ENCODE measurements at regions not wholly inside any gene's neighbourhood (a gene's known extent, or its start where the extent isn't known, plus 50 kb on each side); places are given as distances from the start of the nearest gene placed in this dataset.
A peak's percentile ranks its signal among the peaks of the same experiment; 100 is the strongest.

GRCh38 chr6:121934451-121934850 lies 465.0 kb upstream of the HSF2 start:
- Histone ChIP-seq H3K4me1 (ENCODE audit: insufficient read depth) (peaks cover 25% of the 10 kb centered on the region), H3K9me3 (ENCODE audit: low read depth) (no peaks in the 10 kb centered on the region), H3K4me3 (no peak overlapping the region), H3K9me2 (ENCODE audit: insufficient read depth) (no peaks in the 10 kb centered on the region), H3K36me3 (ENCODE audit: low read depth) (0 out of 2 replicates have a peak, but pooled peaks cover 4% of the 10 kb centered on the region), H4K20me1 (ENCODE audit: insufficient read depth) (no peaks in the 10 kb centered on the region), H3K4me2 (ENCODE audit: unreplicated experiment) (no peak overlapping the region), H3K79me2 (ENCODE audit: insufficient read depth) (no peaks in the 10 kb centered on the region), H3K27ac (no peak overlapping the region), H3K27me3 (replicated peaks; ENCODE audit: insufficient read depth) (no peaks in the 10 kb centered on the region), H3F3A (ENCODE audit: insufficient read depth) (peaks cover 15% of the 10 kb centered on the region), H2AFZ (no peak overlapping the region), H3K9ac (no peak overlapping the region)
- TF ChIP-seq EZH2phosphoT487 (IDR thresholded peaks at IDR 0.05; ENCODE audit: insufficient read depth, low read depth) (no peak), EZH2 (IDR thresholded peaks at IDR 0.05; ENCODE audit: insufficient read depth, poor library complexity, severe bottlenecking) (no peak)
- WGBS, 2 experiments (ENCODE audit: low coverage in 1 of 2, low lambda C conversion rate in 2 of 2, missing lambda C conversion rate in 2 of 2), result 54 to 64% methylated on average over 2 of the region's 2 CpGs
- DNase-seq, result no peak
- in situ Hi-C loops (cut with MboI), result no loop called here

GRCh38 chr6:121940728-121941127 lies 458.7 kb upstream of the HSF2 start:
- Histone ChIP-seq H2AFZ (no peak overlapping the region), H4K20me1 (ENCODE audit: insufficient read depth) (no peaks in the 10 kb centered on the region)
- no peak for DNase-seq

GRCh38 chr6:121944354-121944753 lies 455.1 kb upstream of the HSF2 start:
- 0 to 2% methylated on average over 1 of the region's 1 CpG for WGBS, 2 experiments (ENCODE audit: low coverage in 1 of 2, low lambda C conversion rate in 2 of 2, missing lambda C conversion rate in 2 of 2)
- Histone ChIP-seq H3K36me3 (ENCODE audit: low read depth) (no peaks in the 10 kb centered on the region), H3K27me3 (replicated peaks; ENCODE audit: insufficient read depth) (no peaks in the 10 kb centered on the region), H2AFZ (no peak overlapping the region), H3K4me1 (ENCODE audit: insufficient read depth) (peaks cover 11% of the 10 kb centered on the region), H3K4me3 (no peak overlapping the region), H3F3A (ENCODE audit: insufficient read depth) (no peaks in the 10 kb centered on the region), H3K4me2 (ENCODE audit: unreplicated experiment) (no peak overlapping the region), H3K9me2 (ENCODE audit: insufficient read depth) (no peaks in the 10 kb centered on the region), H3K79me2 (ENCODE audit: insufficient read depth) (no peaks in the 10 kb centered on the region), H3K9me3 (ENCODE audit: low read depth) (no peaks in the 10 kb centered on the region), H3K9ac (no peak overlapping the region), H3K27ac (no peak overlapping the region), H4K20me1 (ENCODE audit: insufficient read depth) (no peaks in the 10 kb centered on the region)
- DNase-seq, result peak; percentile 72
- in situ Hi-C loops (cut with MboI), result no loop called here
- TF ChIP-seq EZH2 (IDR thresholded peaks at IDR 0.05; ENCODE audit: insufficient read depth, poor library complexity, severe bottlenecking) (no peak), EZH2phosphoT487 (IDR thresholded peaks at IDR 0.05; ENCODE audit: insufficient read depth, low read depth) (no peak)

More at GRCh38 chr6:121940728-121941127, 458.7 kb upstream of the HSF2 start:
- in situ Hi-C loops (cut with MboI), result no loop called here
- WGBS, 2 experiments (ENCODE audit: low coverage in 1 of 2, low lambda C conversion rate in 2 of 2, missing lambda C conversion rate in 2 of 2), result 81 to 83% methylated on average over 2 of the region's 2 CpGs
- no peaks in the 10 kb centered on the region for H3K27me3 ChIP-seq (replicated peaks; ENCODE audit: insufficient read depth)
- 0 out of 2 replicates have a peak, but pooled peaks cover 4% of the 10 kb centered on the region for H3K36me3 ChIP-seq (ENCODE audit: low read depth)
- no peaks in the 10 kb centered on the region for H3K79me2 ChIP-seq (ENCODE audit: insufficient read depth)
- no peak overlapping the region for H3K4me3 ChIP-seq
- no peaks in the 10 kb centered on the region for H3K9me3 ChIP-seq (ENCODE audit: low read depth)
- no peak overlapping the region for H3K9ac ChIP-seq
- H3K4me1 ChIP-seq (ENCODE audit: insufficient read depth), result peaks cover 11% of the 10 kb centered on the region
- no peaks in the 10 kb centered on the region for H3F3A ChIP-seq (ENCODE audit: insufficient read depth)
- no peak overlapping the region for H3K27ac ChIP-seq
- no peak for TF ChIP-seq EZH2phosphoT487 (IDR thresholded peaks at IDR 0.05; ENCODE audit: insufficient read depth, low read depth)
- no peak for TF ChIP-seq EZH2 (IDR thresholded peaks at IDR 0.05; ENCODE audit: insufficient read depth, poor library complexity, severe bottlenecking)
- H3K4me2 ChIP-seq (ENCODE audit: unreplicated experiment), result no peak overlapping the region
- no peaks in the 10 kb centered on the region for H3K9me2 ChIP-seq (ENCODE audit: insufficient read depth)

GRCh38 chr6:121951123-121951522 lies 448.3 kb upstream of the HSF2 start:
- H3K27me3 ChIP-seq (replicated peaks; ENCODE audit: insufficient read depth), result no peaks in the 10 kb centered on the region
- in situ Hi-C loops (cut with MboI), result no loop called here

More at GRCh38 chr6:121951123-121951522, 448.3 kb upstream of the HSF2 start:
- 79 to 81% methylated on average over 4 of the region's 4 CpGs for WGBS, 2 experiments (ENCODE audit: low coverage in 1 of 2, low lambda C conversion rate in 2 of 2, missing lambda C conversion rate in 2 of 2)
- Histone ChIP-seq H3K9me3 (ENCODE audit: low read depth) (no peaks in the 10 kb centered on the region), H4K20me1 (ENCODE audit: insufficient read depth) (no peaks in the 10 kb centered on the region), H3K27ac (peak overlapping the region; percentile 61), H3K4me3 (no peak overlapping the region), H3K4me1 (ENCODE audit: insufficient read depth) (peaks cover 30% of the 10 kb centered on the region), H3K4me2 (ENCODE audit: unreplicated experiment) (peak overlapping the region; percentile 10), H3F3A (ENCODE audit: insufficient read depth) (peaks cover 17% of the 10 kb centered on the region), H2AFZ (0 out of 2 replicates have a peak overlapping the region, but pooled peaks have one; percentile 11), H3K79me2 (ENCODE audit: insufficient read depth) (no peaks in the 10 kb centered on the region), H3K9me2 (ENCODE audit: insufficient read depth) (no peaks in the 10 kb centered on the region; the same call in 1 of the 2 replicates), H3K36me3 (ENCODE audit: low read depth) (no peaks in the 10 kb centered on the region), H3K9ac (no peak overlapping the region)
- TF ChIP-seq EZH2phosphoT487 (IDR thresholded peaks at IDR 0.05; ENCODE audit: insufficient read depth, low read depth), result no peak
- no peak for TF ChIP-seq EZH2 (IDR thresholded peaks at IDR 0.05; ENCODE audit: insufficient read depth, poor library complexity, severe bottlenecking)
- no peak for DNase-seq
